Thoracic aorta (tissue), 2 donors: ENCODE measurements at regions not wholly inside any gene's neighbourhood (a gene's known extent, or its start where the extent isn't known, plus 50 kb on each side); places are given as distances from the start of the nearest gene placed in this dataset.

Experiments used
- ATAC-seq: fragments of 150-250 bp; one replicate; pipeline ENCODE4 v1.8.0; 2017; ENCODE audit warnings: low read depth; ENCODE audit not compliant: insufficient number of reproducible peaks, low FRiP score
- DNase-seq: peaks from one replicate; pipeline ENCODE4 v3.0.0-alpha.2; 2020; ENCODE audit warnings: low spot score
- H3K27ac ChIP-seq, 2 donors: fragments of 200-600 bp; sonication (generic); 1 replicate in 1 of 2; 2 replicates in 1 of 2; pipeline ENCODE4 v1.5.1; 2016; ENCODE audit warnings: mild to moderate bottlenecking in 2 of 2, moderate library complexity in 2 of 2
- H3K27me3 ChIP-seq: fragments of 200-600 bp; sonication (generic); replicated peaks from 2 replicates; pipeline ENCODE4 v1.6.0; 2016; ENCODE audit warnings: mild to moderate bottlenecking; ENCODE audit not compliant: insufficient read depth
- H3K36me3 ChIP-seq: fragments of 200-600 bp; sonication (generic); one replicate; pipeline ENCODE4 v1.5.1; 2016
- H3K4me1 ChIP-seq, 2 donors: fragments of 200-600 bp; sonication (generic); 1 replicate in 1 of 2; 2 replicates in 1 of 2; pipeline versions ENCODE4 v1.5.1 to v1.6.0; 2016; ENCODE audit warnings: low read depth in 2 of 2, mild to moderate bottlenecking in 1 of 2; ENCODE audit not compliant: control insufficient read depth in 1 of 2
- H3K4me3 ChIP-seq: fragments of 200-600 bp; sonication (generic); 2 replicates; pipeline ENCODE4 v1.5.1; 2016; ENCODE audit warnings: mild to moderate bottlenecking
- H3K9me3 ChIP-seq: fragments of 200-600 bp; sonication (generic); 2 replicates; pipeline ENCODE4 v1.5.1; 2016
- CTCF ChIP-seq: fragments of 200-600 bp; sonication (generic); IDR thresholded peaks from one replicate; pipeline ENCODE4 v1.5.1; 2019; ENCODE audit warnings: antibody characterized with exemption

DNA sequence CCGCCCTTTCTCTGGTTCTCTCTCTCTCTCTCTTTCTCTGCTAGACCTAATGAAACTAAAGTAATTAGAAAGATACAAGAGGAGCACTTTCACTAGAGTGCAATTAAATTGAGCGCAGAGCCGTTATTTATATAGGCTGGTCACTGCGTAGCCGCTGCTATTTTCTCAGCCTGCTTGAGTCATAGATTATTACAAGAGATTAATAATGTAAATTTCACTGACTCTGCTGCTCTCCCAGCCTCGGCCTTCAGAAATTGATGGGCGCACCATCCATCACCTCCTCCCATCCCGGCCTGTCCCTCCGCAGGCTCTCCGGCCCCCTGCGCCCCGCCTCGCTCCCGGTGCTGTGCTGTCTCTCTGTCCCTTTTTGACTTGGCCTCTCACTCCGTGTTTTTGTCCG lies 268.0 kb upstream of the MVB12B start:
- Histone ChIP-seq H3K36me3 (no peaks in the 10 kb centered on the region), H3K4me1 (no peaks in the 10 kb centered on the region), H3K4me3 (no peak overlapping the region), H3K27me3 (no peaks in the 10 kb centered on the region), H3K27ac (no peak overlapping the region), H3K9me3 (no peaks in the 10 kb centered on the region)
- no peak for TF ChIP-seq CTCF
- DNase-seq = no peak
- ATAC-seq = no peak

DNA sequence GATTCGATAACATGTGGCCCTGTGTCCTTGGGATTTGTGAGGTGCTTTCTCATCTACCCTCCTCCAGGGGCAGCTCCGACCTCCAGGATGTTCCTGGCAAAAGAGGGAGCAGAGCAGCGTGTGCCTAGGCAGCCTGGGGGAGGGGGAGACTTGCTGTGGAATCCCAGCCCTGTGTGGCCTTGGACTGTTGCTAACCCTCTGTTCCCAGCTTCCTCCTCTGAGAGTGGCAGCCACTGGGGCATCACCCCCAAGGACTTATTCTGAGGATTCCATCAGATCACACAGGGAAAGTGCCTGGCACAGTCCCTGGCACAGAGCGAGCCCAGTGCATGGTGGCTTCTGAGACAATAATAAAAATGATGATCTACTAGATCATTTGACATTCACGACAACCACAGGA lies 265.1 kb upstream of the MVB12B start:
- no peak for DNase-seq
- no peaks in the 10 kb centered on the region for H3K4me1 ChIP-seq
- no peak for ATAC-seq
- no peaks in the 10 kb centered on the region for H3K27me3 ChIP-seq
- TF ChIP-seq CTCF = no peak
- H3K9me3 ChIP-seq = no peaks in the 10 kb centered on the region
- H3K36me3 ChIP-seq = no peaks in the 10 kb centered on the region
- H3K27ac ChIP-seq = no peak overlapping the region
- no peak overlapping the region for H3K4me3 ChIP-seq

- Histone ChIP-seq H3K36me3 (no peaks in the 10 kb centered on the region), H3K27me3 (no peaks in the 10 kb centered on the region), H3K9me3 (no peaks in the 10 kb centered on the region), H3K4me3 (no peak overlapping the region), H3K4me1 (no peaks in the 10 kb centered on the region), H3K27ac (no peak overlapping the region)
- DNase-seq = no peak
- TF ChIP-seq CTCF = no peak
- ATAC-seq = no peak
Measured at GRCh38 chr9:126062158-126062886, 264.3 kb upstream of the MVB12B start.

DNA sequence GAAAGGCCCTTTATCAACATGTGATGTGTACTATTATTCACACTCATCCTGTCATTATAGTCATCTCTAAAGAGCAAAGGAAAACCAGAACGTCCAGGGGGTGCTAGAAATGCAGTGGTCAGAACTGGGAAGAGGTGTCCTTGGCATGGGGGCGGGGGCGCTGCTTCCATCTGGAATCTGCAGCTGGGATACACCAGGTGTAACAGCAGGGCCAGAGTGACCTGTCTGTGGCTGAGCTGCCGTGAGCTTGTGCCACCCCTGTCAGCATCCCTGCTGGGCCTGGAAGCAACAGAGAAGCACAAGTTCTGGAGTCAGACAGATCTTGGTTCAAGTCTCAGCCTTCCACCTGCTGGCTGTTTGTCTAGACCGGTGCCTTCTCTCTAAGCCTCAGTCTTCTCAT lies 263.3 kb upstream of the MVB12B start:
- ATAC-seq = no peak
- no peak for TF ChIP-seq CTCF

GRCh38 chr9:126066131-126066530 lies 260.5 kb upstream of the MVB12B start:
- no peak overlapping the region for H3K4me3 ChIP-seq
- no peak for DNase-seq
- no peaks in the 10 kb centered on the region for H3K36me3 ChIP-seq
- no peaks in the 10 kb centered on the region for H3K9me3 ChIP-seq
- no peak for ATAC-seq
- H3K4me1 ChIP-seq = no peaks in the 10 kb centered on the region
- no peaks in the 10 kb centered on the region for H3K27me3 ChIP-seq
- TF ChIP-seq CTCF = no peak
- no peak overlapping the region for H3K27ac ChIP-seq

More for the DNA sequence above, 263.3 kb upstream of the MVB12B start:
- H3K9me3 ChIP-seq = no peaks in the 10 kb centered on the region
- no peaks in the 10 kb centered on the region for H3K36me3 ChIP-seq
- no peaks in the 10 kb centered on the region for H3K27me3 ChIP-seq
- no peaks in the 10 kb centered on the region for H3K4me1 ChIP-seq
- no peak for DNase-seq
- H3K4me3 ChIP-seq = no peak overlapping the region
- no peak overlapping the region for H3K27ac ChIP-seq
